ENCODE measurements at regions not wholly inside any gene's neighbourhood (a gene's known extent, or its start where the extent isn't known, plus 50 kb on each side); places are given as distances from the start of the nearest gene placed in this dataset.
"Not testable (repeated sequence)": the region's sequence is repeated elsewhere in the genome, so short reads cannot be mapped to it uniquely, and the experiment has no call there.

DNA sequence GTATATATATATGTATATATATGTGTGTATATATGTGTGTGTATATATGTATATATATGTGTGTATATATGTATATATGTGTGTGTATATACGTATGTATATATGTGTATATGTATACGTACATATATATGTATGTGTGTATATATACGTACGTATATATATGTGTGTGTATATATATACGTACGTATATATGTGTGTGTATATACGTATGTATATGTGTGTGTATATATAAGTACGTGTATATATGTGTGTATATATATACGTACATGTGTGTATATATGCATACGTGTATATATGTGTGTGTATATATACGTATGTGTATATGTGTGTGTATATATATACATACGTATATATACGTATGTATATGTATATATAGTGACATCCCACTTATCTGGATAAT lies 154.4 kb downstream of the CDRT15L2 start:
- no peak for DNase-seq (ENCODE audit: low read depth)
- TF ChIP-seq, protein P1, sequence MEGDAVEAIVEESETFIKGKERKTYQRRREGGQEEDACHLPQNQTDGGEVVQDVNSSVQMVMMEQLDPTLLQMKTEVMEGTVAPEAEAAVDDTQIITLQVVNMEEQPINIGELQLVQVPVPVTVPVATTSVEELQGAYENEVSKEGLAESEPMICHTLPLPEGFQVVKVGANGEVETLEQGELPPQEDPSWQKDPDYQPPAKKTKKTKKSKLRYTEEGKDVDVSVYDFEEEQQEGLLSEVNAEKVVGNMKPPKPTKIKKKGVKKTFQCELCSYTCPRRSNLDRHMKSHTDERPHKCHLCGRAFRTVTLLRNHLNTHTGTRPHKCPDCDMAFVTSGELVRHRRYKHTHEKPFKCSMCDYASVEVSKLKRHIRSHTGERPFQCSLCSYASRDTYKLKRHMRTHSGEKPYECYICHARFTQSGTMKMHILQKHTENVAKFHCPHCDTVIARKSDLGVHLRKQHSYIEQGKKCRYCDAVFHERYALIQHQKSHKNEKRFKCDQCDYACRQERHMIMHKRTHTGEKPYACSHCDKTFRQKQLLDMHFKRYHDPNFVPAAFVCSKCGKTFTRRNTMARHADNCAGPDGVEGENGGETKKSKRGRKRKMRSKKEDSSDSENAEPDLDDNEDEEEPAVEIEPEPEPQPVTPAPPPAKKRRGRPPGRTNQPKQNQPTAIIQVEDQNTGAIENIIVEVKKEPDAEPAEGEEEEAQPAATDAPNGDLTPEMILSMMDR (IDR thresholded peaks at IDR 0.05; ENCODE audit: control insufficient read depth, extremely low read depth, insufficient read depth) = no peak
- H3K4me3 ChIP-seq (ENCODE audit: low read depth, low read length) = no peak overlapping the region

DNA sequence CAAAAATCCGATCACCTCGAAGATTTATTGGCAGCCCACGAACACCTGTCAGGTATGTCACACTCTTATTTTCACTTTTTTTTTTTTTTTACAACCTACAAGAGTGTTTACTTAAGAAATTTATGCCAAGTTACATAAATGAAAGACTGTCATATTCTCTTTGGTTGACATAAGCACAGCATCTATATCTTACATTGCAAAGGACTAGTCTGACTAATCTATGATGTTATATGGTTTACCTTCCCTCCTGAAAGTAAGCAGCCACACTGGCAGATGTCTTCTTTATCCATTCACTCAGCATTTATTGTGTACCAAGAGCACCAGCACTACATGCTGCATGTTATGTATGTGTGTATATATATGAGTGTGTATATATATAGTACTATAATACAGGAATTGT lies 156.3 kb downstream of the CDRT15L2 start:
- H3K4me3 ChIP-seq (ENCODE audit: low read depth, low read length) = no peak overlapping the region
- TF ChIP-seq, protein P1 (IDR thresholded peaks at IDR 0.05; ENCODE audit: control insufficient read depth, extremely low read depth, insufficient read depth) = no peak
- DNase-seq (ENCODE audit: low read depth) = peak; percentile 82

DNA sequence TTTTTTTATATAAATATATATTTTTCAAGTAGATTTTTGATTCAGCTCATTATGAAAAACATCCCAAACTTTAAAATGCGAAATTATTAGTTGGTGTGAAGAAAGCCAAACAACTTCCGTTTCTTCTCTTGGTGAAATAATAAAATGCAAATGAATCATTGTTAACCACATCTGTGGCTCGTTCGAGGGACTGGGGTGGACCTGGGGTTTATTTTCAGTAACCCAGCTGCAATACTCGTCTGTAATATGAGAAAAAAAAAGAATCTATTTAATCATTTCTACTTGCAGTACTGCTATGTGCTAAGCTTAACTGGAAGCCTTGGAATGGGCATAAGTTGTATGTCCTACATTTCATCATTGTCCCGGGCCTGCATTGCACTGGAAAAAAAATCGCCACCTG lies 158.1 kb downstream of the CDRT15L2 start:
- not testable (repeated sequence) for H3K4me3 ChIP-seq (ENCODE audit: low read depth, low read length); DNase-seq (ENCODE audit: low read depth)

DNA sequence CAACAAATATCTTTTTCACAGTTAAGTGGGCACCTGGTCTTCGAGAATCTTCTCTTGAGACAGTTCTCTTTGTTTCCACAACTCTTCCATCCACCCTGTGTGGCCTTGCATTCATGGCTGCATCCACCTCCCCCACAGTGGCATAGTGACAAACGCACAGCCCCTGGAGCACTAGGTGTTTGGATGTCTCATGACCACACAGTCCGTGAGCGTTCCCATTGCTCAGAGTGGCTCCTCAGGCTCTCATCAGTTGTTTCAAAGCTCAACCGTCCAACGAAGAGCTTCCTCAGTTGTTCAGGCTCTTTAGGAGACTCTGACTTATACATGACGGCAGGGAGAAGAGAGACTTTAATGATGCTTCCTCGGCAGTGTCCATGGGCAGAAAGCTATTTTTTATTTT lies 191.6 kb downstream of the CDRT15L2 start:
- TF ChIP-seq, protein P1 (IDR thresholded peaks at IDR 0.05; ENCODE audit: control insufficient read depth, extremely low read depth, insufficient read depth) = no peak
- no peak for DNase-seq (ENCODE audit: low read depth)

DNA sequence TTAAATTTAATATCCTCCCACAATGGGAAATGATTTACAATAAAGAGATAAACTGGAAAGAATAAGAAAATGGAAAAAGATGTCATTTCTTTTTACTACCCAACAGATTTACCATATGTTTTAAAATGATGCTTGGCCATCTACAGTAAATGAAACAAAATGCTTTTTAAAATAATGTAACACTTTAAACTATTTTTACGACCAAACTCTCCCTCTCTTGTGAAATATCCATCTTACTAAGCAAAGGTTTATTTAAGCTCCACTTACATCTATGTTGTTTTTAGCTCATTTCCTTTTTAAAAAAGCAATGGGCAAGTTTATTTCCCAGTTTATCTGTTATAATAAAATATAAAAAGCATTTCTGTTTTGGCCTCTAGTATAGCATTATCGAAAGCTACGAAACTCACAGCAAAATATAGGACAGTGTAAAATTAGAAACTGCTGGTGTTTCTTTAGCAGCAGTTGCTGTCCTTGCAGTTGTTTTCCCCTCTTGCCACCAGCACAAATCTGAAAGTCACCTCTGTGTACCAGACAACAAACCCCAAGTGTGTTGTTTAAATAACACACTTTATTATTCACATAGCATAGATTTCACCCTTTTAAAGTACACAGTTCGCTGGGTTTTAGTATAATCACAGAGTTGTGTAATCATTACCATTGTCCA lies 195.1 kb downstream of the CDRT15L2 start:
- H3K4me3 ChIP-seq (ENCODE audit: low read depth, low read length) = no peak overlapping the region
- DNase-seq (ENCODE audit: low read depth) = no peak
- TF ChIP-seq, protein P1 (IDR thresholded peaks at IDR 0.05; ENCODE audit: control insufficient read depth, extremely low read depth, insufficient read depth) = no peak

More for the DNA sequence above, 191.6 kb downstream of the CDRT15L2 start:
- H3K4me3 ChIP-seq (ENCODE audit: low read depth, low read length) = no peak overlapping the region

DNA sequence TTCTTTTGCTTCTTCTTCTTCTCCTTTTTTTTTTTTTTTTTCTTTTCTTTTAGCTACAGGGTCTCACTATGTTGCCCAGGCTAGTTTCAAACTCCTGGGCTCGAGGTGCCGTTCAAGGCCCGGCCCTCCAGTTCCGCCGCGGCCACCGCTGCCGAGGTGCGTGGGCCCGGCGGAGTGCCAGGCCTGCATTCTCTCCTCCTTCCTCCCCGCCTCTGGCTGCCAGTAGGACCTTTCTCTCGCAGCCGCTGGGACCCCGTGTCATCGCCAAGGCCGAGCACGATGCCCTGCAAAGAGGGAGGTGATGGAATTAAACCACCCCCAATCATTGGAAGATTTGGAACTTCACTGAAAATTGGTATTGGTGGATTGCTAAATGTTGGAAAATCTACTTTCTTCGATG lies 195.8 kb downstream of the CDRT15L2 start:
- TF ChIP-seq, protein P1 (IDR thresholded peaks at IDR 0.05; ENCODE audit: control insufficient read depth, extremely low read depth, insufficient read depth) = no peak
- DNase-seq (ENCODE audit: low read depth) = no peak
- H3K4me3 ChIP-seq (ENCODE audit: low read depth, low read length) = no peak overlapping the region

DNA sequence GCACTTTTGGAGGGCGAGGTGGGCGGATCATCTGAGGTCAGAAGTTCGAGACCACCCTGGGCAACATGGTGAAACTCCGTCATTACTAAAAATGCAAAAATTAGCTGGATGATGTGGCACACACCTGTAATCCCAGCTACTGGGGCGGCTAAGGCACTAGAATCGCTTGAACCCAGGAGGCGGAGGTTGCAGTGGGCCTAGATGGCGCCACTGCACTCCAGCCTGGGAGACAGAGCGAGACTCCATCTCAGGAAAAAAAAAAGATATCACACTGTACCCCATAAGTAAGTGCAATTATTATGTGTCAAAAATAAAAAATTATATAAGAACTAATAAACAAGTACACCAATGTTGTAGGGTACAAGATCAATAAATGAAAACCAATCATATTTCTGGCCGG lies 200.0 kb downstream of the CDRT15L2 start:
- TF ChIP-seq, protein P1 (IDR thresholded peaks at IDR 0.05; ENCODE audit: control insufficient read depth, extremely low read depth, insufficient read depth) = no peak
- H3K4me3 ChIP-seq (ENCODE audit: low read depth, low read length) = no peak overlapping the region
- DNase-seq (ENCODE audit: low read depth) = no peak

Measured in LNCaP clone FGC (cell line).